Esophagus (tissue), 2 donors: ENCODE measurements at regions not wholly inside any gene's neighbourhood (a gene's known extent, or its start where the extent isn't known, plus 50 kb on each side); places are given as distances from the start of the nearest gene placed in this dataset.

Experiments
- H3K27ac ChIP-seq, 2 donors: one replicate each; pipeline ENCODE4 v1.5.1; 2013; ENCODE audit warnings: low read depth in 2 of 2, mild to moderate bottlenecking in 2 of 2, inconsistent platforms in 1 of 2, low read length in 1 of 2, moderate library complexity in 1 of 2
- H3K27me3 ChIP-seq, 2 donors: one replicate each; pipeline ENCODE4 v1.6.1; 2013; ENCODE audit warnings: low read length in 2 of 2, control low read depth in 1 of 2, mild to moderate bottlenecking in 1 of 2; ENCODE audit not compliant: insufficient read depth in 2 of 2, control insufficient read depth in 1 of 2
- H3K36me3 ChIP-seq, 2 donors: one replicate each; pipeline ENCODE4 v1.6.1; 2013; ENCODE audit warnings: low read length in 1 of 2; ENCODE audit not compliant: control insufficient read depth in 2 of 2, insufficient read depth in 2 of 2
- H3K4me1 ChIP-seq, 2 donors: one replicate each; pipeline ENCODE4 v1.6.1; 2013; ENCODE audit warnings: low read length in 1 of 2; ENCODE audit not compliant: control insufficient read depth in 2 of 2, insufficient read depth in 2 of 2
- H3K4me3 ChIP-seq, 2 donors: one replicate each; pipeline ENCODE4 v1.5.1; 2013; ENCODE audit warnings: low read length in 2 of 2, mild to moderate bottlenecking in 2 of 2, low read depth in 1 of 2, moderate library complexity in 1 of 2
- H3K9me3 ChIP-seq, 2 donors: one replicate each; pipeline ENCODE4 v1.6.1; 2013; ENCODE audit warnings: mild to moderate bottlenecking in 2 of 2, low read depth in 1 of 2, low read length in 1 of 2, moderate library complexity in 1 of 2; ENCODE audit not compliant: control insufficient read depth in 2 of 2, insufficient read depth in 1 of 2
- WGBS, 2 donors: extraction: QIAGEN DNeasy Blood & Tissue Kit; methylation state at CpG; one replicate each; pipeline ENCODE4 v1.1.7; 2013; 5-methylcytosine and 5-hydroxymethylcytosine counted together
- donor health status: healthy with polysubstance abuse.
- donor health status: Bipolar disorder and iron deficiency.

- WGBS, 2 donors: 20 to 33% methylated on average over 17 of the region's 17 CpGs
- Histone ChIP-seq H3K9me3 (no peaks in the 10 kb centered on the region), H3K4me1 (peaks cover 0 to 3% of the 10 kb centered on the region in 2 donors), H3K27me3 (peaks cover 0 to 3% of the 10 kb centered on the region in 2 donors), H3K27ac (no peak overlapping the region), H3K36me3 (no peaks in the 10 kb centered on the region), H3K4me3 (no peak overlapping the region)
Observed at GRCh38 chr17:79482727-79483521, 127.9 kb downstream of the RBFOX3 start.

- H3K36me3 ChIP-seq: no peaks in the 10 kb centered on the region
- peaks cover 0 to 5% of the 10 kb centered on the region in 2 donors for H3K4me1 ChIP-seq
- H3K9me3 ChIP-seq: no peaks in the 10 kb centered on the region
- no peaks in the 10 kb centered on the region for H3K27me3 ChIP-seq
- no peak overlapping the region for H3K27ac ChIP-seq
- 80 to 82% methylated on average over 10 of the region's 10 CpGs for WGBS, 2 donors
- no peak overlapping the region for H3K4me3 ChIP-seq
Observed at GRCh38 chr17:79479876-79480275, 131.0 kb downstream of the RBFOX3 start.

GRCh38 chr17:79478841-79479240 lies 132.0 kb downstream of the RBFOX3 start:
- Histone ChIP-seq H3K27me3 (no peaks in the 10 kb centered on the region), H3K36me3 (no peaks in the 10 kb centered on the region)
- 57 to 67% methylated on average over 9 of the region's 9 CpGs for WGBS, 2 donors

GRCh38 chr17:79478051-79478461 lies 132.8 kb downstream of the RBFOX3 start:
- peaks cover 0 to 5% of the 10 kb centered on the region in 2 donors for H3K4me1 ChIP-seq
- no peak overlapping the region for H3K4me3 ChIP-seq
- no peaks in the 10 kb centered on the region for H3K36me3 ChIP-seq
- no peak overlapping the region for H3K27ac ChIP-seq
- H3K27me3 ChIP-seq: no peaks in the 10 kb centered on the region
- no peaks in the 10 kb centered on the region for H3K9me3 ChIP-seq
- WGBS, 2 donors: 18 to 25% methylated on average over 22 of the region's 22 CpGs

More at GRCh38 chr17:79478841-79479240, 132.0 kb downstream of the RBFOX3 start:
- Histone ChIP-seq H3K27ac (no peak overlapping the region), H3K4me1 (peaks cover 0 to 5% of the 10 kb centered on the region in 2 donors), H3K9me3 (no peaks in the 10 kb centered on the region), H3K4me3 (no peak overlapping the region)

GRCh38 chr17:79476074-79476652 lies 134.7 kb downstream of the RBFOX3 start:
- H3K27me3 ChIP-seq: peaks cover 0 to 3% of the 10 kb centered on the region in 2 donors

GRCh38 chr17:79473876-79474440 lies 136.9 kb downstream of the RBFOX3 start:
- no peaks in the 10 kb centered on the region for H3K36me3 ChIP-seq
- no peaks in the 10 kb centered on the region for H3K9me3 ChIP-seq
- WGBS, 2 donors: 69% methylated on average over 12 of the region's 12 CpGs
- H3K4me3 ChIP-seq: no peak overlapping the region
- H3K27me3 ChIP-seq: peaks cover 0 to 3% of the 10 kb centered on the region in 2 donors
- peaks cover 0 to 5% of the 10 kb centered on the region in 2 donors for H3K4me1 ChIP-seq
- no peak overlapping the region for H3K27ac ChIP-seq

More at GRCh38 chr17:79476074-79476652, 134.7 kb downstream of the RBFOX3 start:
- 28 to 33% methylated on average over 13 of the region's 13 CpGs for WGBS, 2 donors
- H3K36me3 ChIP-seq: no peaks in the 10 kb centered on the region
- no peaks in the 10 kb centered on the region for H3K9me3 ChIP-seq
- no peak overlapping the region for H3K27ac ChIP-seq
- peaks cover 0 to 5% of the 10 kb centered on the region in 2 donors for H3K4me1 ChIP-seq
- no peak overlapping the region for H3K4me3 ChIP-seq

GRCh38 chr17:79473111-79473875 lies 137.6 kb downstream of the RBFOX3 start:
- peaks cover 0 to 3% of the 10 kb centered on the region in 2 donors for H3K27me3 ChIP-seq
- 46 to 53% methylated on average over 14 of the region's 14 CpGs for WGBS, 2 donors
- no peaks in the 10 kb centered on the region for H3K9me3 ChIP-seq
- no peak overlapping the region for H3K4me3 ChIP-seq
- no peaks in the 10 kb centered on the region for H3K36me3 ChIP-seq
- H3K4me1 ChIP-seq: peaks cover 0 to 5% of the 10 kb centered on the region in 2 donors
- no peak overlapping the region for H3K27ac ChIP-seq

GRCh38 chr17:79470754-79471153 lies 140.1 kb downstream of the RBFOX3 start:
- 42 to 45% methylated on average over 4 of the region's 4 CpGs for WGBS, 2 donors
- Histone ChIP-seq H3K9me3 (no peaks in the 10 kb centered on the region), H3K27me3 (peaks cover 0 to 3% of the 10 kb centered on the region in 2 donors)

GRCh38 chr17:79469646-79470045 lies 141.2 kb downstream of the RBFOX3 start:
- Histone ChIP-seq H3K9me3 (no peaks in the 10 kb centered on the region), H3K27me3 (peaks cover 0 to 3% of the 10 kb centered on the region in 2 donors), H3K36me3 (no peaks in the 10 kb centered on the region), H3K27ac (no peak overlapping the region), H3K4me3 (no peak overlapping the region), H3K4me1 (no peaks in the 10 kb centered on the region)
- WGBS, 2 donors: 89 to 90% methylated on average over 13 of the region's 13 CpGs

More at GRCh38 chr17:79470754-79471153, 140.1 kb downstream of the RBFOX3 start:
- H3K4me3 ChIP-seq: no peak overlapping the region
- H3K36me3 ChIP-seq: no peaks in the 10 kb centered on the region
- H3K27ac ChIP-seq: no peak overlapping the region
- no peaks in the 10 kb centered on the region for H3K4me1 ChIP-seq
